Esophagus squamous epithelium (tissue), 4 donors: ENCODE measurements at regions not wholly inside any gene's neighbourhood (a gene's known extent, or its start where the extent isn't known, plus 50 kb on each side); places are given as distances from the start of the nearest gene placed in this dataset.

Experiments used
- CTCF ChIP-seq, 6 experiments: fragments of 450-650 bp in 4 of 6; fragments of 200-600 bp in 2 of 6; sonication (generic) in 2 of 6; IDR thresholded peaks; one replicate each; pipeline ENCODE4 v1.5.1; 2016 to 2019; ENCODE audit warnings: antibody characterized with exemption in 6 of 6, mild to moderate bottlenecking in 4 of 6, moderate library complexity in 4 of 6
- POLR2A ChIP-seq, 4 donors: fragments of 450-650 bp; IDR thresholded peaks; one replicate each; pipeline ENCODE4 v1.6.1; 2017; ENCODE audit warnings: antibody characterized with exemption in 4 of 4, mild to moderate bottlenecking in 4 of 4, moderate library complexity in 3 of 4

- no peak for TF ChIP-seq CTCF (IDR thresholded peaks at IDR 0.05)
- no peak for TF ChIP-seq POLR2A (IDR thresholded peaks at IDR 0.05)
Measured at GRCh38 chr18:68607852-68608251, 107.1 kb downstream of the TMX3 start.
